ENCODE measurements at regions not wholly inside any gene's neighbourhood (a gene's known extent, or its start where the extent isn't known, plus 50 kb on each side); places are given as distances from the start of the nearest gene placed in this dataset.
A peak's percentile ranks its signal among the peaks of the same experiment; 100 is the strongest.

DNA sequence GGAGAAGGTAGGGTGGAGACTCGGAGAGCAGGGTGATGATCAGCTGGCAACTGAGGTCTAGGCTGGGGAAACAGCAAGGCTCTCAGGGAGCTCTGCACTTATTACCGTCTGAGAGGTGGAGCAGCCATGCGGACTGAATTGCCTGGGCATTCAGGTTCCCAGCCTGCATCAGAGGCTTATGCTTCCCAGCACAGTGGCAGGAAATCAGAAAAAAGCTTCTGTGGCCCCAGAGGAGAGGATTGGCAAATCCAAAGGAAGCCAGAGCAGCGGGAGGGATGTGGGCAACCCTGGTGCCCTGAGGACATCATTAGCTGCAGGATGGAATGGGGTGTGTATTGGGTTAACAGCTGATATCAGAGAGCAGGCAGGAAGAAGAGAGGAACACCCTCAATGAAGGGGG is 374.1 kb upstream of the POU3F1 start:
- H2AFZ ChIP-seq (ENCODE audit: low read depth, low read length, severe bottlenecking): no peak overlapping the region
- H3K4me2 ChIP-seq (ENCODE audit: low read depth, low read length, poor library complexity, severe bottlenecking): no peak overlapping the region
- no peaks in the 10 kb centered on the region for H3K36me3 ChIP-seq (ENCODE audit: low read length)
- TF ChIP-seq, protein P1, sequence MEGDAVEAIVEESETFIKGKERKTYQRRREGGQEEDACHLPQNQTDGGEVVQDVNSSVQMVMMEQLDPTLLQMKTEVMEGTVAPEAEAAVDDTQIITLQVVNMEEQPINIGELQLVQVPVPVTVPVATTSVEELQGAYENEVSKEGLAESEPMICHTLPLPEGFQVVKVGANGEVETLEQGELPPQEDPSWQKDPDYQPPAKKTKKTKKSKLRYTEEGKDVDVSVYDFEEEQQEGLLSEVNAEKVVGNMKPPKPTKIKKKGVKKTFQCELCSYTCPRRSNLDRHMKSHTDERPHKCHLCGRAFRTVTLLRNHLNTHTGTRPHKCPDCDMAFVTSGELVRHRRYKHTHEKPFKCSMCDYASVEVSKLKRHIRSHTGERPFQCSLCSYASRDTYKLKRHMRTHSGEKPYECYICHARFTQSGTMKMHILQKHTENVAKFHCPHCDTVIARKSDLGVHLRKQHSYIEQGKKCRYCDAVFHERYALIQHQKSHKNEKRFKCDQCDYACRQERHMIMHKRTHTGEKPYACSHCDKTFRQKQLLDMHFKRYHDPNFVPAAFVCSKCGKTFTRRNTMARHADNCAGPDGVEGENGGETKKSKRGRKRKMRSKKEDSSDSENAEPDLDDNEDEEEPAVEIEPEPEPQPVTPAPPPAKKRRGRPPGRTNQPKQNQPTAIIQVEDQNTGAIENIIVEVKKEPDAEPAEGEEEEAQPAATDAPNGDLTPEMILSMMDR (IDR thresholded peaks at IDR 0.05; ENCODE audit: insufficient read depth, low read length, poor library complexity, severe bottlenecking): no peak
- no peak for TF ChIP-seq EZH2phosphoT487 (conservative IDR thresholded peaks at IDR 0.05; ENCODE audit: low read length)
- H3K79me2 ChIP-seq (ENCODE audit: insufficient read depth, low read length): no peaks in the 10 kb centered on the region
- no peaks in the 10 kb centered on the region for H3K9me3 ChIP-seq (ENCODE audit: insufficient read depth, low read length)
- H3K9me2 ChIP-seq (replicated peaks; ENCODE audit: insufficient read depth, low read length): no peaks in the 10 kb centered on the region
- H4K20me1 ChIP-seq (ENCODE audit: low read depth, low read length): no peaks in the 10 kb centered on the region
- H3F3A ChIP-seq (ENCODE audit: insufficient read depth): no peaks in the 10 kb centered on the region
- no peak overlapping the region for H3K9ac ChIP-seq (ENCODE audit: low read length)
- no peak overlapping the region for H3K4me3 ChIP-seq (ENCODE audit: insufficient read depth, low read length, poor library complexity, severe bottlenecking)
- H3K27me3 ChIP-seq (ENCODE audit: low read length): no peaks in the 10 kb centered on the region
- no peak overlapping the region for H3K27ac ChIP-seq (ENCODE audit: low read depth, low read length)

DNA sequence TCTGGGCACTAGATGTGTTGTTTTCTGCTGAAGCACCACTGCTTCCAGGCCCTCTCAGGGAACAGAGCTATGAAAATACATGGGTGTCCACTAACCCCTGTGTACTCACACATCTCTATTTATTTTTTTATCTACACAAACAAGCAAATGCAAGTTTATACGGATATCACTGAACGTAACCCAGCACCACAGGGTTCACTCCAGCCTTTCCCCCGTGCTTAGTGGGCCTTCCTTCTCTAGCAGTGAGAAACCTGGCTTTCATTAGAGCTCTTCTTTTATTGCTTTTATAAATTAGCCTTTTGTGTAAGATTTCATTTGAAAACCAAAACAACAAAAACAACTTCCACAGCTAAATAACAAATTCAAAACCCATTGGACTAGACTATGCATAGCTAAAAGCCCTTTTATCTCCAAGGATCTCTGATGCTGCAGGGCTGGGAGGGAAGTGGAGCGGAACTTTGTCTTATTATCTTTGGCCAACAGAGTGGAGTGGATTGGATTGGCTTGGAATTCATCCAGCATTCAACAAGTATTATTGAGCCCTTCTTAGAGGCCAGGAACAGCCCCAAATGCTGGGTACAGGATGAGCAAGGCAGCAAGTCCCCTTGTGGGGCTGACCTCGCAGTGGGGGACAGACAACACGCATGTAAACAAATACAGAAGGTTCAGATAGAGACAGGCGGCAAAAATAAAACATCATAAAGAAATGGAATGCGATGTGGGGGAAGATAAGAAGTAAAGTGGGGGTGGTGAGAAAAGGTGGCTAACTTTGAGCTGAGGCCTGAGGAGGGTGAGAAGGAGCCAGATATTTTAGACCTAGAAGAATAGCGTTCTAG is 371.8 kb upstream of the POU3F1 start:
- Histone ChIP-seq H3K27me3 (ENCODE audit: low read length) (no peaks in the 10 kb centered on the region), H3F3A (ENCODE audit: insufficient read depth) (no peaks in the 10 kb centered on the region), H3K36me3 (ENCODE audit: low read length) (no peaks in the 10 kb centered on the region), H3K9me2 (replicated peaks; ENCODE audit: insufficient read depth, low read length) (no peaks in the 10 kb centered on the region), H3K4me2 (ENCODE audit: low read depth, low read length, poor library complexity, severe bottlenecking) (no peak overlapping the region), H3K79me2 (ENCODE audit: insufficient read depth, low read length) (no peaks in the 10 kb centered on the region), H3K27ac (ENCODE audit: low read depth, low read length) (no peak overlapping the region), H3K4me3 (ENCODE audit: insufficient read depth, low read length, poor library complexity, severe bottlenecking) (no peak overlapping the region), H2AFZ (ENCODE audit: low read depth, low read length, severe bottlenecking) (no peak overlapping the region), H4K20me1 (ENCODE audit: low read depth, low read length) (no peaks in the 10 kb centered on the region), H3K9ac (ENCODE audit: low read length) (no peak overlapping the region), H3K9me3 (ENCODE audit: insufficient read depth, low read length) (no peaks in the 10 kb centered on the region)
- no peak for TF ChIP-seq EZH2phosphoT487 (conservative IDR thresholded peaks at IDR 0.05; ENCODE audit: low read length)
- TF ChIP-seq, protein P1 (IDR thresholded peaks at IDR 0.05; ENCODE audit: insufficient read depth, low read length, poor library complexity, severe bottlenecking): no peak

DNA sequence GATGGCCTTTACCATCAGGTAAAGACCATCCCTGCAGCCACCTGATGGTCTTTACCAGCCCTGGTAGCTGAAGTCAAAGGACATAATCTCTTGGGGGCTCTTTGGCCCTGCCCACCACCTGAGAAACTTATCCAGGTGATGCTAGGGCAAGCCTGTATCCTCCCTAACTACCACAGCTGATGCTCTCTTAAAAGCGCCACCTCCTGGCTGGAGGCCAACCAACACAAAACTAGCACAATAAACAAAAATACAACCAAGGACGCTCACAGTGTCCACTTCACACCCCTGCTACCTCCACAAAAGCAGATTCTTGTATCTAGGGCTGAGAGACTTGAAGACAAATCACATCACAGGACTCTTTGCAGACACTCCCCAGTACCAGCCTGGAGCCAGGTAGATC is 357.1 kb upstream of the POU3F1 start:
- H3K27me3 ChIP-seq (ENCODE audit: low read length): no peaks in the 10 kb centered on the region
- H3K9ac ChIP-seq (ENCODE audit: low read length): no peak overlapping the region
- no peaks in the 10 kb centered on the region for H3K9me2 ChIP-seq (replicated peaks; ENCODE audit: insufficient read depth, low read length)
- H3K4me3 ChIP-seq (ENCODE audit: insufficient read depth, low read length, poor library complexity, severe bottlenecking): no peak overlapping the region
- H3K9me3 ChIP-seq (ENCODE audit: insufficient read depth, low read length): no peaks in the 10 kb centered on the region
- no peaks in the 10 kb centered on the region for H3K79me2 ChIP-seq (ENCODE audit: insufficient read depth, low read length)
- no peak overlapping the region for H3K4me2 ChIP-seq (ENCODE audit: low read depth, low read length, poor library complexity, severe bottlenecking)
- no peak overlapping the region for H2AFZ ChIP-seq (ENCODE audit: low read depth, low read length, severe bottlenecking)
- TF ChIP-seq, protein P1 (IDR thresholded peaks at IDR 0.05; ENCODE audit: insufficient read depth, low read length, poor library complexity, severe bottlenecking): peak; percentile 38
- TF ChIP-seq EZH2phosphoT487 (conservative IDR thresholded peaks at IDR 0.05; ENCODE audit: low read length): no peak
- no peaks in the 10 kb centered on the region for H4K20me1 ChIP-seq (ENCODE audit: low read depth, low read length)
- H3F3A ChIP-seq (ENCODE audit: insufficient read depth): no peaks in the 10 kb centered on the region
- no peaks in the 10 kb centered on the region for H3K36me3 ChIP-seq (ENCODE audit: low read length)
- no peak overlapping the region for H3K27ac ChIP-seq (ENCODE audit: low read depth, low read length)
